ENCODE measurements at regions not wholly inside any gene's neighbourhood (a gene's known extent, or its start where the extent isn't known, plus 50 kb on each side); places are given as distances from the start of the nearest gene placed in this dataset.

DNA sequence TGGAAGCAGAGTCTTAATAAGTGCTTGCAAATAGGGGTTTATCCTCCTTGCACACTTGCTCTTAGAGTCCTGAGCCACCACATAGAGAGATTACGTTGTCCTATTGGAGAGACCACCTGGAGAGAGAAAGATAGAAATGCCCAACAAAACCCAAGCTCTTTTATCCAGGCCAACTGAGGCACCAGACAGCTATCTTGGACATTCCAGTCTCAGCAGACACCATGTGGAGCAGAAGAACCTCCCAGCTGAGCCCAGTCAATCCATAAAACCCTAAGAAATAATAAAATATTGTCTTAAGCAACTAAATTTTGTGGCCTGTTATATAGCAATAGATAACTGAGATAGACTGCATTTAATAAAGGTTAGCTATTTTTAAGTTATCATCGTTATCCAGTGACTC is 105.7 kb upstream of the PFN2 start:
- TF ChIP-seq, protein P1, sequence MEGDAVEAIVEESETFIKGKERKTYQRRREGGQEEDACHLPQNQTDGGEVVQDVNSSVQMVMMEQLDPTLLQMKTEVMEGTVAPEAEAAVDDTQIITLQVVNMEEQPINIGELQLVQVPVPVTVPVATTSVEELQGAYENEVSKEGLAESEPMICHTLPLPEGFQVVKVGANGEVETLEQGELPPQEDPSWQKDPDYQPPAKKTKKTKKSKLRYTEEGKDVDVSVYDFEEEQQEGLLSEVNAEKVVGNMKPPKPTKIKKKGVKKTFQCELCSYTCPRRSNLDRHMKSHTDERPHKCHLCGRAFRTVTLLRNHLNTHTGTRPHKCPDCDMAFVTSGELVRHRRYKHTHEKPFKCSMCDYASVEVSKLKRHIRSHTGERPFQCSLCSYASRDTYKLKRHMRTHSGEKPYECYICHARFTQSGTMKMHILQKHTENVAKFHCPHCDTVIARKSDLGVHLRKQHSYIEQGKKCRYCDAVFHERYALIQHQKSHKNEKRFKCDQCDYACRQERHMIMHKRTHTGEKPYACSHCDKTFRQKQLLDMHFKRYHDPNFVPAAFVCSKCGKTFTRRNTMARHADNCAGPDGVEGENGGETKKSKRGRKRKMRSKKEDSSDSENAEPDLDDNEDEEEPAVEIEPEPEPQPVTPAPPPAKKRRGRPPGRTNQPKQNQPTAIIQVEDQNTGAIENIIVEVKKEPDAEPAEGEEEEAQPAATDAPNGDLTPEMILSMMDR (conservative IDR thresholded peaks at IDR 0.05; ENCODE audit: low read depth, low read length), result no peak
- TF ChIP-seq EZH2 (IDR thresholded peaks at IDR 0.05; ENCODE audit: low read length, unreplicated experiment) (no peak), EZH2phosphoT487 (IDR thresholded peaks at IDR 0.05; ENCODE audit: borderline replicate concordance, low read length) (no peak)
